ENCODE measurements at regions not wholly inside any gene's neighbourhood (a gene's known extent, or its start where the extent isn't known, plus 50 kb on each side); places are given as distances from the start of the nearest gene placed in this dataset.

DNA sequence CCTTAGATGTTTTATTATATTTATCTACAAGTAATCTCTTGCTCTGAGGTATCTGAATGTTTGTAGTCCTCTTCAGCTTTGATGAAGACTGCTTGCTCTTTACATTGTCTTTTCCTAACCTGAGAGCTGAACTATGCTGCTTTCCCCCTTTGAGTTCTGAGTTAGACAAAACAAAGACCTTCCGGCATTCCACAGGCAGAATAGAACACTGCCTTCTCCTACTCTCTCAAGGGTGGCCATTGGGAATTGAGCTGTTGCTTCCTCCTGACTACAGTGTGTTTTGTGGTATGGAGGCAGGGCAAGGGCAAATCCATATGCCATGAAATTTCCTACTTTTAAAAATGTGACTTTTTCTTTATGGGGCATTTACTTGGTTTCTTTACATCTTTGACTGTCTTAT, 841.0 kb downstream of the FAM133A start:
- POLR2A ChIA-PET (ENCODE audit: partially characterized antibody) = no interaction called here
- TF ChIP-seq MAFK (IDR thresholded peaks at IDR 0.05; ENCODE audit: low read depth, low read length) (no peak), TAF1 (IDR thresholded peaks at IDR 0.05; ENCODE audit: low read depth, low read length) (no peak), SRF (IDR thresholded peaks at IDR 0.05; ENCODE audit: low read depth, low read length) (no peak), FOSL1 (IDR thresholded peaks at IDR 0.05; ENCODE audit: insufficient read depth, low read depth, low read length) (no peak), EP300 (IDR thresholded peaks at IDR 0.05; ENCODE audit: borderline replicate concordance in 1 of 2, low read depth in 2 of 2, low read length in 2 of 2) (no peak), BACH1 (IDR thresholded peaks at IDR 0.05; ENCODE audit: low read length) (no peak), EZH2 (IDR thresholded peaks at IDR 0.05; ENCODE audit: low read depth, low read length, severe bottlenecking) (no peak), BCL11A (IDR thresholded peaks at IDR 0.05; ENCODE audit: low read depth in 2 of 2, low read length in 2 of 2) (no peak), JUN (IDR thresholded peaks at IDR 0.05; ENCODE audit: low read depth, low read length) (no peak), HDAC2 (IDR thresholded peaks at IDR 0.05; ENCODE audit: borderline replicate concordance in 1 of 2, low read depth in 2 of 2, low read length in 2 of 2) (no peak), SP1 (IDR thresholded peaks at IDR 0.05; ENCODE audit: low read depth, low read length) (no peak), SP4 (IDR thresholded peaks at IDR 0.05; ENCODE audit: low read length) (no peak)
- TF ChIP-seq, protein P1, sequence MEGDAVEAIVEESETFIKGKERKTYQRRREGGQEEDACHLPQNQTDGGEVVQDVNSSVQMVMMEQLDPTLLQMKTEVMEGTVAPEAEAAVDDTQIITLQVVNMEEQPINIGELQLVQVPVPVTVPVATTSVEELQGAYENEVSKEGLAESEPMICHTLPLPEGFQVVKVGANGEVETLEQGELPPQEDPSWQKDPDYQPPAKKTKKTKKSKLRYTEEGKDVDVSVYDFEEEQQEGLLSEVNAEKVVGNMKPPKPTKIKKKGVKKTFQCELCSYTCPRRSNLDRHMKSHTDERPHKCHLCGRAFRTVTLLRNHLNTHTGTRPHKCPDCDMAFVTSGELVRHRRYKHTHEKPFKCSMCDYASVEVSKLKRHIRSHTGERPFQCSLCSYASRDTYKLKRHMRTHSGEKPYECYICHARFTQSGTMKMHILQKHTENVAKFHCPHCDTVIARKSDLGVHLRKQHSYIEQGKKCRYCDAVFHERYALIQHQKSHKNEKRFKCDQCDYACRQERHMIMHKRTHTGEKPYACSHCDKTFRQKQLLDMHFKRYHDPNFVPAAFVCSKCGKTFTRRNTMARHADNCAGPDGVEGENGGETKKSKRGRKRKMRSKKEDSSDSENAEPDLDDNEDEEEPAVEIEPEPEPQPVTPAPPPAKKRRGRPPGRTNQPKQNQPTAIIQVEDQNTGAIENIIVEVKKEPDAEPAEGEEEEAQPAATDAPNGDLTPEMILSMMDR (IDR thresholded peaks at IDR 0.05; ENCODE audit: control extremely low read depth in 1 of 3, insufficient read depth in 1 of 3, low read depth in 1 of 3, low read length in 3 of 3) = no peak

More for the DNA sequence above, 841.0 kb downstream of the FAM133A start:
- H3K27me3 ChIP-seq (replicated peaks in 1 of 4; ENCODE audit: control insufficient read depth in 3 of 4, extremely low read depth in 1 of 4, insufficient read depth in 3 of 4, low read length in 3 of 4) = no peaks in the 10 kb centered on the region
- CTCF ChIA-PET (ENCODE audit: partially characterized antibody) = no interaction called here
- no peak overlapping the region for H4K8ac ChIP-seq (ENCODE audit: extremely low read depth, insufficient read depth, low read length)
- H3K9me3 ChIP-seq (ENCODE audit: insufficient read depth in 2 of 2, low read depth in 1 of 2, low read length in 1 of 2) = no peaks in the 10 kb centered on the region; a peak in 1 of 4 replicates
- no peak overlapping the region for H2BK15ac ChIP-seq (ENCODE audit: low read length)
- H3K27ac ChIP-seq (ENCODE audit: low read depth, low read length) = no peak overlapping the region
- H3K4me3 ChIP-seq (ENCODE audit: extremely low read depth in 1 of 4, insufficient read depth in 2 of 4, low read depth in 3 of 4, low read length in 4 of 4) = no peak overlapping the region
- no peak overlapping the region for H4K91ac ChIP-seq (replicated peaks; ENCODE audit: insufficient read length, low read length)
- no peak overlapping the region for H2AK5ac ChIP-seq (ENCODE audit: low read depth, low read length)
- H4K20me1 ChIP-seq (replicated peaks in 1 of 2; ENCODE audit: control insufficient read depth in 1 of 2, insufficient read depth in 2 of 2, low read length in 2 of 2) = no peaks in the 10 kb centered on the region
- no peak overlapping the region for H3K56ac ChIP-seq (replicated peaks; ENCODE audit: insufficient read length, low read depth, low read length)
- H2BK5ac ChIP-seq (ENCODE audit: low read depth, low read length) = no peak overlapping the region
- no peak for DNase-seq (ENCODE audit: low read depth in 1 of 2, low spot score in 2 of 2)
- H3K14ac ChIP-seq (ENCODE audit: insufficient read length) = no peak overlapping the region
- H2BK12ac ChIP-seq (ENCODE audit: low read depth, low read length) = no peak overlapping the region
- H2BK20ac ChIP-seq (ENCODE audit: low read length) = no peak overlapping the region
- no peaks in the 10 kb centered on the region for H3K79me2 ChIP-seq (ENCODE audit: control insufficient read depth in 1 of 2, insufficient read depth in 2 of 2, low read length in 2 of 2)
- H3K4ac ChIP-seq (replicated peaks; ENCODE audit: insufficient read length, low read depth, low read length) = no peak overlapping the region
- no peak overlapping the region for H2BK120ac ChIP-seq (replicated peaks; ENCODE audit: low read depth, low read length)
- H3K18ac ChIP-seq (ENCODE audit: extremely low read depth, low read length) = no peak overlapping the region
- 78% methylated on average over 1 of the region's 1 CpG; no CpG with 5 or more reads in 1 of the 2 experiments for WGBS, 2 experiments (ENCODE audit: extremely low coverage in 1 of 2, insufficient coverage in 1 of 2, insufficient read length in 1 of 2, insufficient replicate concordance in 2 of 2, low coverage in 1 of 2, low lambda C conversion rate in 2 of 2, missing lambda C conversion rate in 1 of 2)
- no peaks in the 10 kb centered on the region for H3K79me1 ChIP-seq (ENCODE audit: low read depth, low read length)
- H4K5ac ChIP-seq (ENCODE audit: insufficient read length, low read depth, low read length) = no peak overlapping the region
- no peaks in the 10 kb centered on the region; a peak in 1 of 7 replicates for H3K4me1 ChIP-seq (replicated peaks in 1 of 4; ENCODE audit: control insufficient read depth in 3 of 4, insufficient read depth in 4 of 4, low read length in 3 of 4)
- no peak overlapping the region for H3K9ac ChIP-seq (replicated peaks in 1 of 4; ENCODE audit: extremely low read depth in 1 of 4, low read depth in 3 of 4, low read length in 3 of 4)
- H2AFZ ChIP-seq (ENCODE audit: low read length) = no peak overlapping the region
- no peaks in the 10 kb centered on the region for H3K36me3 ChIP-seq (ENCODE audit: control insufficient read depth in 2 of 4, insufficient read depth in 4 of 4, low read length in 3 of 4)
- no peak overlapping the region for H3K4me2 ChIP-seq (ENCODE audit: insufficient read depth in 1 of 2, low read depth in 2 of 2, low read length in 2 of 2)
- no peak for FAIRE-seq
- no peaks in the 10 kb centered on the region for H3K23me2 ChIP-seq (ENCODE audit: low read depth, low read length)
- no peak overlapping the region for H3K23ac ChIP-seq (ENCODE audit: insufficient read length)

All from H1 (cell line).